Lower leg skin (tissue), 4 donors: ENCODE measurements at regions not wholly inside any gene's neighbourhood (a gene's known extent, or its start where the extent isn't known, plus 50 kb on each side); places are given as distances from the start of the nearest gene placed in this dataset.

ENCODE experiments used
- DNase-seq, 2 donors: peaks; one replicate each; pipeline ENCODE4 v3.0.0-alpha.2; 2019; ENCODE audit warnings: low spot score in 2 of 2
- H3K4me3 ChIP-seq: fragments of 200-600 bp; sonication (generic); 2 replicates; pipeline ENCODE4 v1.5.1; 2017; ENCODE audit warnings: mild to moderate bottlenecking, low read depth; ENCODE audit not compliant: poor library complexity, severe bottlenecking
- POLR2A ChIP-seq, 2 donors: fragments of 450-650 bp; IDR thresholded peaks; one replicate each; pipeline ENCODE4 v1.6.1; 2016 to 2017; ENCODE audit warnings: antibody characterized with exemption in 2 of 2, mild to moderate bottlenecking in 1 of 2, moderate library complexity in 1 of 2
- WGBS, 2 donors: methylation state at CpG; one replicate each; pipeline ENCODE4 v1.1.5; 2018; 5-methylcytosine and 5-hydroxymethylcytosine counted together
- intact Hi-C: fragments of 100-400 bp; cut with DNase I; formaldehyde crosslinking; loops from one replicate; pipeline ENCODE4 v1.15.0; 2023; ENCODE audit warnings: low total_unique reads
- TF ChIP-seq, protein P1 (sequence below), 3 donors: fragments of 450-650 bp; IDR thresholded peaks; one replicate each; pipeline ENCODE4 v1.5.1; 2016; ENCODE audit warnings: antibody characterized with exemption in 3 of 3, mild to moderate bottlenecking in 3 of 3, moderate library complexity in 2 of 3

DNA sequence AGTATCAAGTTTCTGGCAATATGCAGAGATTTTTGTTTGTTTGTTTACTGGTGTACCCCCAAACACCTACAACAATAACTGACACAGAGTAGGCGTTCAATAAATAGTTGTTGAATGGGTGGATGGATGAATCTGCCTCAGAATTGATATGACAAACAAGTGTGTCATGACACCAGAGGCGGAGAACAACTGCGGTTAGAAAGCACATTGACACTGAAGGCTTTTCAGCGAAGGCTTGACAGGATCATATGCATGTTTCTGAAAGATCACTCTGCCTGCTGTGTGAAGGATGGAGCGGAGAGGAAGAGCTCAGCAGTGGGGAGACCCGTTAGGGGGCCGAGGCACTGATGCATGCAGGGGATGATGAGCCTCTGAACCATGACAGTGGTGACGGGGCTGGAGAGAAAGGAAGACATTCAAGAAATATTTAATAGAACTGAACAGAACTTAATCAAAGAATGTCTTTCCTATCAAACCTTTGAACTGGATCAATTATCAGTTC lies 108.5 kb upstream of the USP47 start:
- H3K4me3 ChIP-seq: no peak overlapping the region
- 95 to 96% methylated on average over 8 of the region's 8 CpGs for WGBS, 2 donors
- DNase-seq: no peak
- TF ChIP-seq POLR2A (IDR thresholded peaks at IDR 0.05): no peak
- TF ChIP-seq, protein P1, sequence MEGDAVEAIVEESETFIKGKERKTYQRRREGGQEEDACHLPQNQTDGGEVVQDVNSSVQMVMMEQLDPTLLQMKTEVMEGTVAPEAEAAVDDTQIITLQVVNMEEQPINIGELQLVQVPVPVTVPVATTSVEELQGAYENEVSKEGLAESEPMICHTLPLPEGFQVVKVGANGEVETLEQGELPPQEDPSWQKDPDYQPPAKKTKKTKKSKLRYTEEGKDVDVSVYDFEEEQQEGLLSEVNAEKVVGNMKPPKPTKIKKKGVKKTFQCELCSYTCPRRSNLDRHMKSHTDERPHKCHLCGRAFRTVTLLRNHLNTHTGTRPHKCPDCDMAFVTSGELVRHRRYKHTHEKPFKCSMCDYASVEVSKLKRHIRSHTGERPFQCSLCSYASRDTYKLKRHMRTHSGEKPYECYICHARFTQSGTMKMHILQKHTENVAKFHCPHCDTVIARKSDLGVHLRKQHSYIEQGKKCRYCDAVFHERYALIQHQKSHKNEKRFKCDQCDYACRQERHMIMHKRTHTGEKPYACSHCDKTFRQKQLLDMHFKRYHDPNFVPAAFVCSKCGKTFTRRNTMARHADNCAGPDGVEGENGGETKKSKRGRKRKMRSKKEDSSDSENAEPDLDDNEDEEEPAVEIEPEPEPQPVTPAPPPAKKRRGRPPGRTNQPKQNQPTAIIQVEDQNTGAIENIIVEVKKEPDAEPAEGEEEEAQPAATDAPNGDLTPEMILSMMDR (IDR thresholded peaks at IDR 0.05): no peak
- intact Hi-C loops: no loop called here

DNA sequence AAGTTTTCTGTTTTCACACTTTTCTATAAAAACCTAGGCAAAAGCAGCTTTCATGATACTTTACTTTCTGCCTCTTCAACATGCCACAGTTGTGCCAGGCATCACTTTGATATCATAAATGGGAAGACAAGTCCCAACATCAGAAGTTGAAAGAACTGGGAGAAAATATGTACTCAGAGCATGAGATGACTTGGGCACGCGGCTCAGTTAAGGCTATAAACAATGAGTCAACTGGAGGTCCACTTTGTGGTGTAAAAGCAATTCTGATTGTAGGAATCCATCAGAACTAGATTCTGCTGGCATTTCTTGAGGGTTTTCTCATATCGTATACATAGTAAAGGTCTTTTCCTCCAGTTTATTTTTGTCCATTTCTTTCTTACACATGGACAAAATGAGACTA lies 109.7 kb upstream of the USP47 start:
- WGBS, 2 donors: 91 to 93% methylated on average over 3 of the region's 3 CpGs
- no peak for DNase-seq
- TF ChIP-seq POLR2A (IDR thresholded peaks at IDR 0.05): no peak
- TF ChIP-seq, protein P1 (IDR thresholded peaks at IDR 0.05): no peak
- no peak overlapping the region for H3K4me3 ChIP-seq
- intact Hi-C loops: no loop called here

DNA sequence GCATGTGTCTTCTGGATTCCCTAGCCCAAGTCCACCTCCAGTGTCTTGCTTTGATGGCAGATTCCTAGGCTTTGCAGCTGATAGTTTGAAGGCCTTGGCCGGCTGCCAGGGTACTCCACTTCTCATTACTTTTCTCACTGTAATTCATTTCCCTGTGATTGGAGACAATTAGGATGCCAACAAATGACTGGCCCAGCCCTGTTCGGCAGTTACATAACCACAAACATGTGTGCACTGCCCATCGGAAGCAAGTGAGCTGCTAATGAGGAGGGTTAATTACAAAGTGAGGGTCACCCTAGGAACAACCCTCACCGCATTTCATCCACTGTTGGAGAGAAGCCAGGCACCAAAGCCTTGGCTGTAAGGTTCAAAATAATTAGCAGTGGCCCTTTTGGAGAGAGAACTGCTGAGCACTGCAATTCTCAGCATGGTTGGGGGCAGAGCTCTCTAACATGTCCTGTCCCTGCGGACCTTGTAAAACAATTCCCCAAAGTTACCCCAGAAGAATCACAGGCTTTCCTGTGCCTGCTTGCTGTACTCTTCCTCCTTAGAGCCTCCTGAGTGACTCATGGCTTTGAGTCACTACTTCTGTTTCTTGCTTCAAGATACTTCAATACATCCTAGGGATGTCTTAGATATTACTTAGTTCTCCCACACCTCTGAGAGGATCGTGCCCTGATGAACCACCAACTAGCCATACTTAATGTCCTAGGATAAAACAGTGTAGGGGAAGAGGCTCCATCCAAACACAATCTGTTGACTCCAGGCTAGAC lies 109.7 kb upstream of the GALNT18 start:
- no peak for DNase-seq
- intact Hi-C loops: no loop called here
- no peak for TF ChIP-seq POLR2A (IDR thresholded peaks at IDR 0.05)
- TF ChIP-seq, protein P1 (IDR thresholded peaks at IDR 0.05): no peak
- 35 to 45% methylated on average over 6 of the region's 6 CpGs for WGBS, 2 donors
- no peak overlapping the region for H3K4me3 ChIP-seq

DNA sequence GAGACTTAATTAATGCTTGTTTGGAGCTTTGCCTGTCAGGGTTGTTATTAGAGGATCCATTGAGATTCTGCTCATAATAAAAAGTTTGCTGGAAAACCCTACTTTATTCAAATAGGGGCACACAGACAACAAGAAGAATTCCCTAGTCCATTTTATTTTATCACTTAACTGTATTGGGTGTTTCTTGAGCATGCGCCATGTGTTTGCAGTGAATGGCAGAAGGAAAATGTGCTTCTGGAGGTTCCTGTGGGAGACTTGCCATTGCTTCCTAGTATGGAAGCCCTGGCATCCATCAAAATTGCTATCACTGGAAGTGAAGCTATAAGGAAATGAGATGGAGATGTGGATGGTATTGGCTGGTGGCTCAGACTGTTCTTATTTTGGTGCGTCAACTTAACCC lies 106.6 kb upstream of the GALNT18 start:
- 89 to 97% methylated on average over 2 of the region's 2 CpGs for WGBS, 2 donors
- intact Hi-C loops: no loop called here
- no peak overlapping the region for H3K4me3 ChIP-seq
- no peak for DNase-seq
- TF ChIP-seq, protein P1 (IDR thresholded peaks at IDR 0.05): no peak
- no peak for TF ChIP-seq POLR2A (IDR thresholded peaks at IDR 0.05)

DNA sequence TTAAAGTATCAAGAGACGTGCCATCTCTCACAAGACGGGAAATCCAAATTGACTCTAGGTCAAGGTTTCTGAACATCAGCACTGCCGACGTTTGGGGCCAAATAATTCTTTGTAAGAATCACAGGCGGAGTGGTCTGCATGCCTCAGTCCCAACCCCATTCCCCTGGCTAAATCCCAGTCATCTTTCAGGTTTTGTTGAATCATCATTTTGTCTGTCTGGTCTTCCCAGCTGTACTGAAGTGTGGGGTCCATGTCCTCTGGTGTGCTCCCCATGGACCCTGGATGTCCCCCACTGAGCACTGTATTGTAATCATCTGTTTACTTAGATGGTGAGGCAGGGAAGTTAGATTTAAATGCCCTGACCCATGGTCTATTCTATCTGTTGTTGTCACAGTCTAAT lies 103.6 kb upstream of the GALNT18 start:
- TF ChIP-seq, protein P1 (IDR thresholded peaks at IDR 0.05): no peak
- TF ChIP-seq POLR2A (IDR thresholded peaks at IDR 0.05): no peak
- intact Hi-C loops: no loop called here
- 78 to 83% methylated on average over 5 of the region's 5 CpGs for WGBS, 2 donors
- no peak for DNase-seq
- no peak overlapping the region for H3K4me3 ChIP-seq

DNA sequence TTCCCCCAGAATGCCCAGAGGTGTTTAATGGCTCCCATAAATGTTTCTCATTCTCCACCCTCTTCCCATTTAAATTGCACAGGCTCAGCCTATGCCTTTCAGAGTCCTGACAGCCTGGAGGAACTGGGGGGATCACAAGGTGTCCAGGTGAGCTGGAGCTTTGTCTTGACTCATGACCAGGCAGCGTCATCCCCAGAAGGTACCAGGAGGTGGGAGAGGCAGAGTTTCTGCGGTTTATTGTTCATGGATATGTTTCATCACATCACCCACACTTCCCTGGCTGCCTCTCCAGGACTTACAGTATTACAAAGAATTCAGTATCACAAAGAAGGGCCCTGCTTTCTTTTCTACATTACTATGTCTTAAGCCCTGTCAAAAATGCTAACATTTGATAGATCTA lies 103.2 kb upstream of the GALNT18 start:
- WGBS, 2 donors: 77 to 90% methylated on average over 2 of the region's 2 CpGs
- intact Hi-C loops: no loop called here
- DNase-seq: no peak

More for the DNA sequence above, 103.2 kb upstream of the GALNT18 start:
- TF ChIP-seq, protein P1 (IDR thresholded peaks at IDR 0.05): no peak
- no peak for TF ChIP-seq POLR2A (IDR thresholded peaks at IDR 0.05)
- no peak overlapping the region for H3K4me3 ChIP-seq
